NCI-H748 treated with DMSO at 0.1 percent for 48 hours (cell line): ENCODE measurements at regions not wholly inside any gene's neighbourhood (a gene's known extent, or its start where the extent isn't known, plus 50 kb on each side); places are given as distances from the start of the nearest gene placed in this dataset.
"Not testable (repeated sequence)": the region's sequence is repeated elsewhere in the genome, so short reads cannot be mapped to it uniquely, and the experiment has no call there.

Experiments
- DNase-seq: peaks from one replicate; lab custom pipeline; 2025; lab: John Stamatoyannopoulos, UW

DNA sequence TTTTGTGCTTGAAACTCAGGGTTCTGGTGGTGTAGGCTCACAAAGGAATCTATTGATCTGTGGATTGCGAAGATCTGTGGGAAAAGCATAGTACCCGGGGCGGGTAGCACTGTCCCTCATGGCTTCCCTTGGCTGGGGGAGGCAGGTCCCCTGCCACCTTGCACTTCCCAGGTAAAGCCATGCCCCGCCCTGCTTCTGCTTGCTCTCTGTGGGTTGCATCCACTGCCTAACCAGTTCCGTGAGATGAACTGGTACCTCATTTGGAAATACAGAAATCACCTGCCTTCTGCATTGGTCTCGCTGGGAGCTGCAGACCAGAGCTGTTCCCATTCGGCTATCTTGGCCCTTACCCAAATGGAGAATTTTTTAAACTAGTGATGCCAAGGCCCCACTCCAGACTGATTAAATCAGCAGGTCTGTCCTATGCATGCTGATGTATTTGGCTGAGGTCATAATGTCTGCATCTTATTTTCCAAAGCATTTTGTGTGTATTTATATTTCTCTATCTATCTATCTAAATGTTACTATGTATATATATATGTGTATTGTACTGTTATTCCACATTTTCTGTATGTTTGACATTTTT, 65.5 kb upstream of the SLC7A14 start:
- no peak for DNase-seq

DNA sequence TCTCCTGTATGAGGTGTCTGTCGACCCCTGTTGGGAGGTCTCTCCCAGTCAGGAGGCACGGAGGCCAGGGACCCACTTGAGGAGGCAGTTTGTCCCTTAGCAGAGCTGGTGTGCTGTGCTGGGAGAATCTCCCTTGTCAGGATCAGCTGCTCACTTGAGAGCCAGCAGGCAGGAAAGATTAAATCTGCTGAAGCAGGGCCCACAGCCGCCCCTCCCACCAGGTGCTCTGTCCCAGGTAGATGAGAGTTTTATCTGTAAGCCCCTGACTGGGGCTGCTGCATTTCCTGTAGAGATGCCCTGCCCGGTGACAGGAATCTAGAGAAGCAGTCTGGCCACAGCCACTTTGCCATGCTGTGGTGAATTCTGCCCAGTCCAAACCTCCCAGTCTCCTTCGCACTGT, 64.7 kb upstream of the SLC7A14 start:
- not testable (repeated sequence) for DNase-seq

DNA sequence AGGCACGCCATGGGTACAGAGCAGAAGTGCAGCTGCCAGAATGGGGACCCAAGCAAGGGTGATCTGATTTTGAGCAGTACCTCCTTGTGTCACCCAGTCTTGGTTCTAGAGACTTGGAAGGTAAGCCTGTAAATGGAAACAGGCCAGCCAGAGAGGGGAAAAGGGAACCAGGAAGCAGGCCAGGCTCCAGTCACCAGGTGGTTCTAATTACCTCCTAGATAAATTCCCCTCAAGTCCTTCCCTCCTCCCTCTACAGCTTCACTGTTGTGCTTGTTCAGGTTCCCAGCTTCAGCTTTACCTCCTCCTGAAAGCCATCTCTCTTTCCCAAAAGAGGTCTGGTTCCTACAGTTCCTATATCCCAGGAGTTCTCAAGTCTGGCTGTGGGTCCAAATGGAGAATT, 58.8 kb upstream of the SLC7A14 start:
- no peak for DNase-seq

DNA sequence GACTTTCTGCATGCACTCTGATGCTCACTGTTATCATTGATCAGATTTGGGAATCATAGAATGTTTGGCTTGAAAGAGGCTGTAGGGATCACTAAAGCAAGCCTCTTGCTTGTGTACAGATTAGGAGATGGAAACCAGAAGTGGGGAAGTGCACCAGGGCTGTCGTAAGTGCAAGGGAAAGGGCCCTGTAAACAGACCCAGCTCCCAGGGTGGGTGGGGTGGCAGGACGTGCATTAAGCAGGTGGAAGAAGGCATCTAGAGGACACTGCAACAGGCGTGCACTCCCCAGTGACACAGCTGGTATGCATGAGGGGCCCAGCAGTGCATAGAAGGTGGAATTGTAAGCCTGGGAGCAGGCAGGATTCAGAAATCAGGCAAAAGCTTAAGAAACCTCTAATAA, 58.0 kb upstream of the SLC7A14 start:
- DNase-seq, result no peak

DNA sequence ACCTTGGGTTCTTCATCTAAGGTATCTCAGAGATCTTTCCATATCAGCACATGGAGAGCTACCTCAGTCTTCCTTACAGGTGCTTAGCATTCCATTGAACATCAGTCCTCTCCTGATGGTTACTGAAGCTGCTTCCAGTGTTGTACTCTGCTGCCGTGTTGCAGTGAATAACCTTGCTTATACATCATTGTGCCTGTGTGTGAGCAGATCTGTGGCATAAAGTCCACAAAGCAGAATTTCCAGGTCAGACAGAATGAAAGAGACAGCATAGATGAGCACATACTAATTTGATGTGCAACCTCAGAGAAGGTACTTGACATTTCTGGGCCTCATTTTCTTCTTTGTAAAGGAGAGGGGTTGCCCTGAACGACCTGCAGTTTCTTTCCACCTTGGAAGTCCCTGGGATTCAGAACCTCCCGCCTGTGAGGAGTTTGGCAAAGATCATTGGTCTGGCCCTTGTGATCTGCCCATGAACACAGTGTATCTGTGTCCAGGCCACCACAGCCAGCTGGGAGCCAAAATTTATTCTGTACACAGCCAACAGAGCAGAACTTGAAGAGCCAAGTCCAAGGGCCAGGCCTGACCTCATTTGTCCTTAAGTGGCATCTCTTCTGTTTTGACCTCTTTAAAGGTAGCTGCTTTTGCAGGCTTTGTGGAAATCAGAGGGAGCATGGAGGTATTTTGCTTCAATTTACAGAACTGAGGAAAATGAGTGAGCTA, 57.2 kb upstream of the SLC7A14 start:
- DNase-seq, result no peak

DNA sequence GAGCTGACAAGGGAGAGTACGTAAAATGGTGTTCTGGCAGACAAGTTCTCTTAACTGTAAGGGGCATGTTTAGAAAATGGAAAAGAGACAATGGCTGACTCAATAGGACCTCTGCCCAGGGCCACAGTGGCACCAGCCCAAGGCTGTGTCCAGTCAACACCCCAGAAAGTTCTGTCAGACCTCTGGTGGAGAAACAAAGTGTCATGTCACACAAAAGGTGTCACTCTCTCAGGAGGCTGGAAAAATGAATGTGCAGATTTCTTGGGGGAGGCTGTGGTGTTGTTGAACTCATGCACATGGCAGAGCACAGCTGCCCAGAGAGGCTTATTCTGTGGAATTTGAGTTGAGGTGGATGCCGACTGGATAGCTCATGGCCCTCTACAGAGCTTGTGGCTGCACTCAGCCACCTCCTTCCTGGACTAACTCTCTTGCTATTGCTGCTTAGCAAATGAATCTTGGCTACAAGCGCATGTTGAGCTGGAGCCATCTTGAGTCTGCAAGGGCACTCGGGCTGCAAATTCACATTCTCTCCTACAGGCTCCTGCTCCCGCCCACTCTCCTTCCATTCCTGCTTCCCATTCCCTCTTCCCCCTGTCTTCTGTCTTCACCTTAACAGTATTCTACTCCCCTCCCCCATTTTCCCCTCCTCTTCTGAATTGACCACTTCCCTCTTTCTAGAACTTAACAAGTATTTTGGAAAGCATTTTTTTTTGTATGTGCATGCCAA, 55.8 kb upstream of the SLC7A14 start:
- DNase-seq, result no peak

DNA sequence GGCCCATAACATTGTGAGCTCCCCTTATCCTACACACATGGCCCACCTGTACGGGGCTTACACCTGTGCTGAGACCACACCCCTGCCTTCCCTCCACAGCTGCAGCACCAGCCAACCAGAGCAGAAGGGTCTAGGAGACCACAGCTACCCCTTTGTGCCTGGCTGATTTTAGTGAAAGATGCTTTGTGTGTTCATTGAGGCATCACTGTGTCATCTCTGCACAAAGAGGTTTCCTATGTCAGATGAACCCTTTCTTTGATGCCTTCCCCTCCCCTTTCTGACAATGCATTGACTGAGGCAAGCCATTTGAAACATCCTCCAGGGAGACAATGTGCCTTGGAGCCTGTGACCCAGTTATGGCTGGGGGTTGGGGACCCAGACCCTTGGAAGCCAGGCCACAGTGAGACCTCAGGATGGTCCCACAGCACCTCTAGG, 54.9 kb upstream of the SLC7A14 start:
- DNase-seq, result no peak

DNA sequence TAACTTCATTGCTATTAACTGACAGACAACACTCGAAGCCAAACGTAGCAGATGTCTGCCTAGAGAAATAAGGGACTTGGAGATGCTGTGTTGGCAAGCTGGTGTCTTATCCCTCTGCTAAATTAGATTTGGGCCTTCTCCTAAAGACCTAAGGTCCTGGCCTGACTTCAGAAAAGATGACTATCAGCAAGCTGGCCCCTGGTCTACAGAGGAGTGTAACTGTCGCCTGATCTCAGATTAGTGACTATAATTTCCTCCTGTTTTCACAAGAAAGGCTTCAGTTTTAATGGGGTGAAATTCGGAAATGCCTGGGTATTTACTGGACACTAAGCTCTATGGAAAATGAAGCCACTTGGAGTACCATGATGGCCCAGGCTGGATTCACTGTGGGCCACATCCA, 53.1 kb upstream of the SLC7A14 start:
- DNase-seq, result no peak

DNA sequence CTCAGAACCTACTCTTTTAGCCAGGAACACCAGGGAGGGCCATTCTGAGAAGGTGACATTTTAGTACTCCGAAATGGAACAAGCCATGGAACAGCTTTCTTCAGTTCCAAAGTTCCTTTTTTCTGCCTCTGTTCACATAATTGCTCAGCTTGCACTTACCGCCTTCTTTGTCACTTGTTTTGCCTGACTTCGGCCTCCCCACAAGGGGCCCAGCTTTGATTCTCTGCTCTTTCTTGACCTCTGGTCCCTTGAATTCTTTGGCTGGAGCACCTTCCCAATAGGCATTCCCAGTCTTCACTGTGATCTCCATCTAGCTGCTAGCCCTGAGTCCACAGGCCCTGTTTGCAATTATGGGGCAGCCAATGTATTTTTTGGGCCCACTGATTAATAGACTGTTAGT, 51.4 kb upstream of the SLC7A14 start:
- DNase-seq, result no peak

DNA sequence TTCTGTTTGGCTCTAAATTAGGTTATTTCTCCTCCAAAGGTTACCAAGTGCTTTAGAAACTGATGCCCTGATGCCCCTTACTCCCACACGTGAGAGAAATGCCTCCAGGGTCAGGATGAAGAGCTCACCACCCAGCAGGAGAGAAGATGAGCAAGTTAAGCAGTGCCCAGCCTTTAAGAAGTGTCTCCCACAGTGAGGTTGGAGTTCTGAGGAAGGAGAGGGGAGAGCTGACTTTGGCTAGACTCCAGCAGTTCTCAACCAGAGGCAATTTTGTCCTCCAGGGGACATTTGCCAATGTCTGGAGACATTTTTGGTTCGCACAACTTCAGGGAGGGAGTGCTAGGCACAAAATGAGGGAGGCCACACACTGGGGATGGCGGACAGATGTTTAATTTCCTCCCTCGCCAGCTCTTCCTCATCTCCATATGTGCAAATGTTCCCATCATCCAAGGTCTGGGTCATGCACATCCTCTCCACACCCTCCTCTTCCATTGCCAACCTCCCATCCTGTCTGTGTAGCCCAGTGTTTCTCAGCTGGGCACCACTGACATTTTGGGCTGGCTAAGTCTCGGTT, 50.6 kb upstream of the SLC7A14 start:
- no peak for DNase-seq
